SK-N-SH (cell line): ENCODE measurements at regions not wholly inside any gene's neighbourhood (a gene's known extent, or its start where the extent isn't known, plus 50 kb on each side); places are given as distances from the start of the nearest gene placed in this dataset.

Experiments
- CTCF ChIP-seq: fragments of 200-600 bp; sonication (generic); IDR thresholded peaks from 2 replicates; pipeline ENCODE4 v1.6.1; 2017; ENCODE audit warnings: antibody characterized with exemption, mild to moderate bottlenecking, moderate library complexity
- EP300 ChIP-seq, 2 experiments: IDR thresholded peaks; 2 replicates each; pipeline versions ENCODE4 v1.4.0 to v1.6.1; 2012; ENCODE audit warnings: borderline replicate concordance in 1 of 2, low read depth in 1 of 2, low read length in 1 of 2
- GABPA ChIP-seq: IDR thresholded peaks from 2 replicates; pipeline ENCODE4 v1.4.0; 2012; ENCODE audit warnings: low read depth, mild to moderate bottlenecking
- JUND ChIP-seq: IDR thresholded peaks from 2 replicates; pipeline ENCODE4 v1.4.0; 2012
- MAX ChIP-seq: IDR thresholded peaks from 2 replicates; pipeline ENCODE4 v1.4.0; 2012; ENCODE audit warnings: low read depth
- NFIC ChIP-seq: IDR thresholded peaks from 2 replicates; pipeline ENCODE4 v1.4.0; 2012; ENCODE audit warnings: borderline replicate concordance
- NRF1 ChIP-seq: IDR thresholded peaks from 2 replicates; pipeline ENCODE4 v1.6.1; 2012; ENCODE audit warnings: low read depth, mild to moderate bottlenecking, low read length
- PBX3 ChIP-seq: IDR thresholded peaks from 2 replicates; pipeline ENCODE4; 2012
- RAD21 ChIP-seq: IDR thresholded peaks from 2 replicates; pipeline ENCODE4 v1.6.1; 2012; ENCODE audit warnings: mild to moderate bottlenecking, low read length
- RCOR1 ChIP-seq: fragments of 150-350 bp; IDR thresholded peaks from 2 replicates; pipeline ENCODE4 v1.6.1; 2017; ENCODE audit warnings: antibody characterized with exemption, low read length
- REST ChIP-seq: IDR thresholded peaks from 2 replicates; pipeline ENCODE4 v1.6.1; 2012; ENCODE audit warnings: mild to moderate bottlenecking, low read depth, low read length, moderate library complexity
- SIN3A ChIP-seq: IDR thresholded peaks from 2 replicates; pipeline ENCODE4 v1.6.1; 2012; ENCODE audit warnings: low read depth, mild to moderate bottlenecking, low read length, moderate library complexity, borderline replicate concordance
- SMC3 ChIP-seq: IDR thresholded peaks from 2 replicates; pipeline ENCODE4 v1.6.1; 2012; ENCODE audit warnings: low read depth, low read length, improper control_type of control experiment
- TEAD4 ChIP-seq: IDR thresholded peaks from 2 replicates; pipeline ENCODE4 v1.4.0; 2012; ENCODE audit warnings: mild to moderate bottlenecking, borderline replicate concordance; ENCODE audit not compliant: insufficient read depth

GRCh38 chrX:35670889-35671288 lies 127.3 kb upstream of the MAGEB16 start:
- TF ChIP-seq REST: no peak
- no peak for TF ChIP-seq JUND
- TF ChIP-seq RAD21: no peak
- TF ChIP-seq GABPA: no peak
- no peak for TF ChIP-seq CTCF
- no peak for TF ChIP-seq RCOR1
- TF ChIP-seq NFIC: no peak
- TF ChIP-seq EP300 (IDR thresholded peaks at IDR 0.05; ENCODE audit: borderline replicate concordance in 1 of 2, low read depth in 1 of 2, low read length in 1 of 2): no peak
- no peak for TF ChIP-seq TEAD4
- TF ChIP-seq SMC3: no peak
- TF ChIP-seq PBX3: no peak
- no peak for TF ChIP-seq MAX
- no peak for TF ChIP-seq SIN3A
- TF ChIP-seq NRF1: no peak
